NCI-H2227 (cell line): ENCODE measurements at regions not wholly inside any gene's neighbourhood (a gene's known extent, or its start where the extent isn't known, plus 50 kb on each side); places are given as distances from the start of the nearest gene placed in this dataset.

Experiments used
- DNase-seq: peaks from one replicate; lab custom pipeline; 2025; ENCODE audit not compliant: unreplicated experiment; lab: John Stamatoyannopoulos, UW

DNA sequence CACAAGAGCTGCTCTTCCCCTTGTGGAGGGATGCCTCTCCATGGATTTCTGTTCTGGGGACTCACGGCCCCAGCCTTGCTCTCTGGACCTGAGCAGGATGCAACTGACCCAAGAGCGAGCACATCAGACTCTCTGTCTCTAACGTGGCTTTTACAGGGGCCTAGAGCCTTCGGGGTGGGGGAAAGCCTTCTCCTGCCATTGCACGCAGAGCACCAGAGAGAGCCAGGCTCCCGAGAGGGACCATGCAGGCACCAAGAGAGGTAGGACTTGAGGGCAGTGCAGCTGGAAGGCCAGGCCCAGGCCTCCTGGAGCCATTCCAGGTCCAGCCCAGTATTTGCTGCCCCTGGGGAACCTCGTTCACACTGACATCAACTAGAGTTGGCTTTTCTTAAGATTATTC, 475.6 kb upstream of the MYT1L start:
- DNase-seq = no peak

DNA sequence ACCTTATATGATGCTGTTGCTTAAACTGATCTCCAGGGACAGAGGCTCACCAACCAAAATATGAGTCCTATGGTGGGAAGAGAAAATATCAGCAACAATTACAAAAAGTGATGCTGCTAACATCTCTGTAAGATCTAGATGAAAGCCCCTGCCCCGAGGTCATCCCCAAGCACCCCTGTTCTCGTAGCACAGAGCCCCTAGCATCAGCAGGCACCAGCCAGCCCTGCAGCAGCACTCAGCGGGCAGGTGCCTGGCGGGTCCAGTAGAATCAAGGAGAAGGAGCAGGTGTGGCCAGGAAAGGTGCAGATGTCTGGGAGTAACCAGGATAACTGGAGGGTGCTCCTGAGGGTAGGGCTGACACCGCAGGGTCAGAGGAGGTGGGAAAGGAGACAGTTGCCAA, 474.2 kb upstream of the MYT1L start:
- DNase-seq = no peak

DNA sequence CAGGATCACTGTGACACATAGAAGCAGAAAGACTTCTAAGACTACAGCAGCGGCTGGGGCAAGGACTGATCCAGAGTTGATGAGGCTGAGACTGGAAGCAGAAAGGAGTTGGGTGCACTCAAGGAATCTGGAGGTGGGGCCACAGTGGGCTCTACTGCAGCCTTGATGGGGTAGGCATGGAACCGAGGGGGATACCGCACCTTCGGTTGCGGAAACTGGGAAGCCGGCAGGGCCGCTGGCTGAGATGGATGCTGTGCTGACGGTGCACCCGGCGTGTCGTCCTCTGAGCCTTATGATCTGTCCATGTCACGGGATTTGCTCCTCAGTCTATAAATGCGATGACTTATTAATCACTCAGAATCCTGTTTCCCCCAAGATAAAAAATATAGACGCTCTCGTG, 473.5 kb upstream of the MYT1L start:
- no peak for DNase-seq

DNA sequence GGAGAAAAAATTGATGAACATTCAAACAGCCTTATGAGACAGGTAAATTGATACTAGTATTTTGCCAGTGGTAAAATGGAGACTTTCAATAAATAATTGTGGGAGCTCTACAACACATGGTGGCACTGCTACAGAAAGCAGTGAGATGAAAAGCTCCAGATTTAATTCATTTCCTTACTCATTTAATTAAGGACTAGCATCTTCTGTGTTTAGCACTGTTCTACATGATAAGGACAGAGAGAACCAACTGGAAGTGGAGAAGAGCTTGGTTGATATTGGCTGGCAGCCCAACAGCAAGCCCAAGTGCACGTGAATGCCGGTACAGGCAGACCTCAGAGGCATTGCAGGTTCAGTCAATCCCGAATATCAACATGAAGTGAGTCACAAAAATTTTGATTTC, 470.4 kb upstream of the MYT1L start:
- no peak for DNase-seq

GRCh38 chr2:2800697-2801096, 469.6 kb upstream of the MYT1L start:
- no peak for DNase-seq

DNA sequence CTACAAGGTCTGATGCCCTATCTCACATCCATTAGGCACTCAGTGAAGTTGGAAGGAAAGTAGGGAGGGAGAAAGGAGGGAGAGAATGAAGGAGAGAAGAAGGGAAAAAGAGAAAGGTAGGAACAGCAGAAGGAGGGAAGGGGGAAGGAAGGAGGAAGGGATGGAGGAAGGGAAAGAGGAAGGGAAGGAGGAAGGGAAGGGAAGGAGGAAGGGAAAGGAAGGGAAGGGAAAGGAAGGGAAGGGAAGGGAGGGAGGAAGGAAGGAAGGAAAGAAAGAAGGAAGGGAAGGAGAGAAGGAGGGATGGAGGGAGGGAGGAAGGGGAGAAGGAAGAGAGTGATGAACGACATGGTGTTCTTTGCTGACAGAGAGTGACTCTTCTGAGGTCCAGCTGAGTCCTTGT, 468.9 kb upstream of the MYT1L start:
- DNase-seq = no peak

DNA sequence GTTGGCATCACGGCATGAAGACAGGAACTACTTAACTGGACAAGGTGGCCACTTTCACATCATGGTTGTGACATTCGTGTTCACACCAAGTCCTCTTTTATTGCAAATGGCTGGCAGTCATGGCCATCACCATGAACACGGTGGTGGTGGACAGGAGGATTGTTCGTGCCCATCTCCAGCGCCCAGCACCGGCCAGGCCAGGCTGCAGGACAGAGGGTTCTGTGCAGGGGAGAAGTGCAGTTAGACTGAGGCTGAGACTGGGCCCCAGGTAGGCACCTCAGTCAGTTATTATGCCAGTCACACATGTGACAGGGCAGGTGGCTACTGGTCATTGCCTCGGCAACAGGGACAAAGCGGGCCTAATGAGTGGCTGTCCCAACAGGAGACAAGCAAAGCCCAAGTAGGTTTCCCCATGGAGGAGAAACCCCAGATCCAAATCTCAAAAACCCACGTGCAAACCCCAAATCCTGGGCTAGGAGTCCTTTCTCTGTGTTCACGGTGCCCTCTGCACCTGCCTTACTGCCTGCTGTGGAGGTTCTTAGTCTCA, 468.1 kb upstream of the MYT1L start:
- no peak for DNase-seq

- no peak for DNase-seq
These were observed 467.3 kb upstream of the MYT1L start for GRCh38 chr2:2798337-2798736.

GRCh38 chr2:2797797-2798196, 466.7 kb upstream of the MYT1L start:
- DNase-seq = no peak

DNA sequence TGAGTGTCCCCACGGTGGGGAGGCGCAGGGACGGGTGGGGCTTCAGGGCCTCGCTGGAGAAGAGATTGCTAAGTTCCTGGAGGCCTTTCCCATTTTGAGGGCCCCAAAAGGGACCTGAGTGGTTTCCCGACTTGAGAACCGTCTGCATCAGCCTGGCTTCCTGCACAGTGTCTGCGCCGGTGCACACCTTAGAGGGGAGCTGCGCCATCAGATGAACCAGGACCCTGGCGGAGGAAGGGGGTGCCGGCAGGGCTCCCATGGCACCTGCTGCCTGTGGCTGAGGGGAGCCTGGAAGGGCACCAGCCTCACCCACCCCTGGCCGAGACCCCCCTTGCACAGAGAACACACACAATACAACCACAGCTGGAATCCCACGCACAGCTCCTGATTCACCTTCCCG, 465.1 kb upstream of the MYT1L start:
- no peak for DNase-seq

DNA sequence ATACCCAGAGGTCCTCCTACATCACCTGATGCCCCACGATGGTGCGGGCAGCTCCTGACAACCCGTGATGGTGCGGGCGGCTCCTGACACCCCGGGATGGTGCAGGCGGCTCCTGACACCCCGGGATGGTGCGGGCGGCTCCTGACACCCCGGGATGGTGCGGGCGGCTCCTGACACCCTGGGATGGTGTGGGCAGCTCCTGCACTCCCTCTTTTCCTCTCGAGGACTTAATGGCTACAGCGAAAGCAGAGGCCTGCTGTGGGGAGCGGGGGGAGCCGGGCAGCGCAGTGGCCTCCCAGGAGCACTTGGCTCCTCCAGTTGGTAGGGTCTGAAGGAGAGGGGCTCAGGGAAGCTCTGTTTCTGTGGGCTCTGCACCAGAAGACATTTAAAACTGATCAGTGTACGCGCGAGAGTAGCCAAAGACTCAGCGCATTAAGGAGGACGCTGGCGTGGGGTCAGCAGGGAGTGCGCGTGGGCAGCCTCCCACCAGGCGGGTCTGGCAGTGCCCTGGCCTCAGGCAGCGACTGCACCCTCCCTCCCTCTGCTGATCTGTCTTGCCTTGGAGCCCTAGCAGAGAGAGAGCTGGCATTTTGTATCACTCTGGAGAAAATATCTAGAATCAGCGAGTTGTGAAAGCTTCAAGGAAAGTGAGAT, 464.5 kb upstream of the MYT1L start:
- no peak for DNase-seq

DNA sequence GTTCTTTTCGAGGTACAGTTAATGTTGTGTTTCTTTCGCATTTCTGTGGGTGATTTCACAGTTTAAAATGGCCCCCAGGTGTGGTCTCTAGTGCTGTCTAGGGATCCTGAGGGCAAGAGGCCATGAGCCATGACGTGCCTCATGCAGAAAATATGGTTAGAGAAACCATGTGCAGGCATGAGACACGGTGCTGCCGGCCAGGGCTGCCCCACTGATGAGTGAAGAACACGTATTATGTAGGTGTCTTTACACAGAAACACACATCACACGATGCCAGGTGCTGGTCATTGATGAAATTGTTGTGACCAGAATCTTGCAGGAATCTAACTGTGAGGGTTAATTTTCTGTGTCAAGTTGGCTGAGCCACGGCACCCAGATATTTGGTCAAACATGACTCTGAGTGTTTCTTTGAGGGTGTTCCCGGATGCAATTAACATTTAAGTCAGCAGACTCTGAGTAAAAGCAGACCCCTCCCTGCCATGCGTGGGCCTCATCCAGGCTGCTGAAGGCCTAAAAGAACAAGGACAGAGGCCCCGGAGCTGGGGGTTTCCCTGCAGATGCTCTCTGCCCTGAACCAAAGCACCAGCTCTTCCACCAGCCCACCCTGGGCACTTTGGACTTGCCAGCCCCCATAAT, 463.0 kb upstream of the MYT1L start:
- no peak for DNase-seq

DNA sequence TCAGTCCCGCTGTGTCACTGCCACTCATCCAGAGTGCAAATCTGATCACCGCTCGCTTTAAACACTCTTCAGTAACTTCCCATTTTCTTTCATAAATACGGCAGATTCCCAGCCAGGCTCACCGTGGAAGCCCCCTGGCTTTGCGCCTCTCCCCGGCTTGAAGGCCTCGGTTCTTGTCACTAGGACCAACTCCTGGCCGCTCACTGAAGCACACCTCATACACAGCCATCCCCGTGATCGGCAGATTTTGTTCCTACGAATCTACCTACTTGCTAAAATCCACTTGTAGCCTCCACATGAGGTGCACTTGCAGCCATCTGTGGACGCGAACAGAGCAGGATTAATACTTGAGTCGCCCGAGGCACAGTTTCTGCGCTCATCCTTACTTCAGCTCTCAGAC, 462.4 kb upstream of the MYT1L start:
- DNase-seq = no peak

DNA sequence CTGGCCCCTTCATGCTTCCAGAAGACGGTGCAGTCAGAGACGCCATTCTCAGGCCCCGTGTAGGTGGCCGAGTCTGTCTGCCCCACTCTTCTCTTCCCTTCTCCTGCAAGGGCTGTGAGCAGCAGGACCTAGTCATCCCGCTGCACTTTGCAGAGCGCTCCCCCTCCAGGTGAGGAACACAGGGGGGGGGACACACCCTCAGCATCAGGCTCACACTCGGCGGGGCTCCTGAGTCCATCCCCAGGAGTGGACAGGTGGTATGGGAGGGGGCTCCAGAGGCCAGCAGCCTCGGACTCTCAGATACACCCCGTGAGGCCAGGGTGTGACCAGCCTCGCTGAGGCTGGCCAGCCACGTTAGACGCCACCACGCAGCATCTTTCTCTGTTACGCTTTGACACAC, 460.5 kb upstream of the MYT1L start:
- DNase-seq = no peak

- no peak for DNase-seq
These were observed 460.0 kb upstream of the MYT1L start for GRCh38 chr2:2791031-2791430.

DNA sequence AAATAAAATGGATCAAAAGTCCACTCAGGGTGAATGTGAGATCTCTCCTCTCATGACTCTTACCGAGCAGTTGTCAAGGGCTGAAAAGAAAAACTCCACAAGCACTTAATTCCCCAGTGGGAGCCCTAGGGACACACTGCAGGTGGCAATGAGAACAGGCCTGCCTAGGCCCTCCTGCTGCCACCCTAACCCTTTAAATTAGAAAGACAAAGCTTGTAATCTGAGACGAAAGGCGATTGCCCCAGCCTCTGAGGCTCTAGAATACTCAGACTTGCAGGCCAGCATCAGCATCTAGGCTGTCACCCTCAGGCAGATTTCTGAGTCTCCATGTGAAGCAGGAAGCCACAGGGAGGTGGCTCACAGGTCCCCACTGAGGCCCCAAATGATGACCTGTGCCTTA, 457.0 kb upstream of the MYT1L start:
- DNase-seq = no peak

DNA sequence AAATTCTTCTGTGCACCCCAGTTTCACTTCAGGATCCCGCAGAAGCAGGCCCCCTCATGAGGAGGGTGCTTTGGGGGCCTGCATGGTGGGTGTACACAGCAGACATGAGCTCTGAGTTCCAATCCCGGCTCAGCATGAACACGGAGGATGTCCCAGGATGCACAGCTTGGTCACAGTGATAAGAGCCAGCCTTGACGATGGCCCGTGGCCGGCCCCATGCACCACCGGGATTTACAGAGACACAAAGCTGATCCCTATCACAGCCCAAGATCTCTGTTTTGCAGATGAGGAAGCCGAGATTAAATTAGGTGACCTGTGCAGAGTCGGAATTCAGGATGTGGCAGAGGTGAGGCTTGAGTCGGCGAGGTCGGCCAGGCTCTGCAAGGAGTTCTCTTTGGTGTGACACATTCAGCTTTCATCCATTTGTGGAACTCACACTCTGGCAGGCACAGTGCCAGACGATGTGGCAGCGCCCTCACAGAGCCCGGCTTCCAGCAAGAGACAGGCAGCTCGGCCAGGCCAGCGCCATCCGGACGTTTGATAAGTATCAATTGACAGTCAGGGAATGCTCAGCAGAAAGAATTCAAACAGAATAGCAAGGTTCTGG, 456.3 kb upstream of the MYT1L start:
- DNase-seq = no peak

- DNase-seq = no peak
These were observed 450.9 kb upstream of the MYT1L start for GRCh38 chr2:2782007-2782406.

DNA sequence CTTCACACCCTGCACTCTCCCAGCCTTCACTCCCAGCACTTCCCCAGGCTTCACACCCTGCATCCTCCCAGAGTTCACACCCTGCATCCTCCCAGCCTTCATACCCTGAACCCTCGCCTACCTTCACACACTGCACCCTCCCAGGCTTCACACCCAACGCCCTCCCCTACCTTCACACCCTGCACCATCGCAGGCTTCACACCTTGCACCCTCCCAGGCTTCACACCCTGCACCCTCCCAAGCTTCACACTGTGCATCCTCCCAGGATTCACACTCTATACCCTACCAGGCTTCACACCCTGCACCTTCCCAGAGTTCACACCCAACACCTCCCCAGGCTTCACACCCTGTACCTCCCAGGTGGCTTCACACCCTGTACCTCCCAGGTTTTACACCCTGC, 448.7 kb upstream of the MYT1L start:
- no peak for DNase-seq

DNA sequence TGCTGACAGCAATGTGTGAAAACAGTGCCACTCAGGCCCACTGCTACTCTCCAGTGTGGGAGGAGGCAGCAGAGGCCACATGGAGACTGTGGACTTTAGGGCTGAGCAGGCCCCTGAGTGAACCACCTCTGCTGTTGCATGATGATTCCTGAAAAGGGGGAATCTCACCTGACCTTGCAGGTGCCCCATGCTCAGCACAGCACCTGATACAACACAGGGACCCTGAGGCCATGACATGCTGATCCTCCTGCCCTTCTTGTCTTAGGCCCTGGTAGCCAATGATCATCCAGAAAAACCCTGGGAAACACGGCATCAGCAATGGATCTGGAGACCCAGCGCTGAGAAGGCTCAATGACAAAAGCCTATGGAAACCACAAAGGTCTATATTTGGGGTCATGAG, 446.8 kb upstream of the MYT1L start:
- DNase-seq = no peak

GRCh38 chr2:2777213-2777612, 446.1 kb upstream of the MYT1L start:
- DNase-seq = no peak

DNA sequence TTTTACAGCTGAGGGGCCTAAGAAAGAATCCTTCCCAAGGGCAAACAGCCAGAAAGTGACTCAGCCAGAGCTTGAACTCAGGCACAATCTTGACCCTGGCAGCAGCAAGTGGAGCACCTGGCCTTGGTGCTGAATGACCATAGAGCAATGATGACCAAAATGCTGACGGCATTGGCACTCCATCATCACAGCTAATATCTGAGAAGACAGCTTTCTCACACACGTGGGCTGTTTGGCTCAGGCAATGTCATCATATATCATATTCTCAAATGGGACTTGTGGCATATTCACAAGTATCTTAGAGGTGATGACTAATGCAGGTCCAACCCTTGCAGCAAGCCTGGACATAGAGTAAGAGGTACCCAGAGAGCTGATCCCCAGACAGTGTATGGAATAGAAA, 443.9 kb upstream of the MYT1L start:
- DNase-seq = no peak

DNA sequence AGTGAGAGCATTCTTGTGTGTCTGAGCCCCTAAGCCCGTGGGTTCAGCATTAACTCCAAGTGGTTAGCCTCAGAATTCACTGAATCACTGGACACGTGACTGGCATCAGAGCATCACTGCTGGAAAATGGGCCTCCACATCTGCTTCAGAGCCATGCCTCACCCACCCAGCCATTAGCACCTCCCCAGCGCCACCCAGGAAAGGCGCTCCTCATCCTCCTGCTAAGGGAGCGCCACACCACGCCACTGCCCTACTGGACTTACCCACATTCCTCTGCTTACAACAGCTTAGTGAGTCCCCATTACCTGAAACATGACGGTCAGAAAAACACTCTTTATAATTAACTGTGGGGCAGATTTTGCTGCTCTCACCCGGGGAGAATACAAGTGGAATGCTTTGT, 442.6 kb upstream of the MYT1L start:
- DNase-seq = no peak
